GM19372 (cell line): ENCODE measurements at regions not wholly inside any gene's neighbourhood (a gene's known extent, or its start where the extent isn't known, plus 50 kb on each side); places are given as distances from the start of the nearest gene placed in this dataset.

Experiments
- ATAC-seq: cut with Tn5 transposase; IDR thresholded peaks from one replicate; pipeline ENCODE4 v1.9.1; 2021; ENCODE audit warnings: mild to moderate bottlenecking, low read depth, moderate library complexity; ENCODE audit not compliant: unreplicated experiment

GRCh38 chr22:34122042-34122441, 201.8 kb upstream of the LARGE1 start:
- ATAC-seq: no peak

GRCh38 chr22:34129691-34130486, 209.6 kb upstream of the LARGE1 start:
- no peak for ATAC-seq

- ATAC-seq: no peak
These were observed 215.5 kb upstream of the LARGE1 start for GRCh38 chr22:34135749-34136148.

- no peak for ATAC-seq
These were observed 229.7 kb upstream of the LARGE1 start for GRCh38 chr22:34150023-34150422.

GRCh38 chr22:34159491-34159890, 239.2 kb upstream of the LARGE1 start:
- ATAC-seq: no peak

GRCh38 chr22:34160141-34160783, 240.0 kb upstream of the LARGE1 start:
- ATAC-seq: no peak

GRCh38 chr22:34161431-34162123, 241.3 kb upstream of the LARGE1 start:
- no peak for ATAC-seq

GRCh38 chr22:34198976-34199375, 278.7 kb upstream of the LARGE1 start:
- ATAC-seq: no peak

- ATAC-seq: no peak
These were observed 290.0 kb upstream of the LARGE1 start for GRCh38 chr22:34210301-34210700.

- ATAC-seq: no peak
These were observed 294.1 kb upstream of the LARGE1 start for GRCh38 chr22:34214372-34214771.

- ATAC-seq: no peak
These were observed 305.0 kb upstream of the LARGE1 start for GRCh38 chr22:34225278-34225677.

- ATAC-seq: no peak
These were observed 316.3 kb upstream of the LARGE1 start for GRCh38 chr22:34236527-34236926.

- ATAC-seq: no peak
These were observed 319.1 kb upstream of the LARGE1 start for GRCh38 chr22:34239421-34239820.

- ATAC-seq: no peak
These were observed 322.7 kb upstream of the LARGE1 start for GRCh38 chr22:34243023-34243422.

GRCh38 chr22:34255042-34255441, 334.8 kb upstream of the LARGE1 start:
- no peak for ATAC-seq

GRCh38 chr22:34278121-34278520, 357.8 kb upstream of the LARGE1 start:
- ATAC-seq: no peak

GRCh38 chr22:34281738-34282137, 361.5 kb upstream of the LARGE1 start:
- ATAC-seq: no peak

- ATAC-seq: no peak
These were observed 363.6 kb upstream of the LARGE1 start for GRCh38 chr22:34283844-34284243.

GRCh38 chr22:34293324-34293723, 373.0 kb upstream of the LARGE1 start:
- no peak for ATAC-seq

- ATAC-seq: no peak
These were observed 374.2 kb upstream of the LARGE1 start for GRCh38 chr22:34294476-34294875.

- no peak for ATAC-seq
These were observed 374.7 kb upstream of the LARGE1 start for GRCh38 chr22:34294986-34295385.

GRCh38 chr22:34296461-34296860, 376.2 kb upstream of the LARGE1 start:
- no peak for ATAC-seq
